Calu3 (cell line): ENCODE measurements at regions not wholly inside any gene's neighbourhood (a gene's known extent, or its start where the extent isn't known, plus 50 kb on each side); places are given as distances from the start of the nearest gene placed in this dataset.

Experiments used
- BruUV-seq: library from RNA; stranded (reverse); fragments of 400-500 nt; replicated peaks from 2 replicates; lab custom pipeline; 2021; lab: Mats Ljungman, UMichigan
- CTCF ChIA-PET: fragments of 300-600 bp; sonication (Branson Sonifier 250); formaldehyde crosslinking; loops from one replicate; lab custom pipeline; 2022; ENCODE audit warnings: antibody characterized with exemption; lab: Charles Lee
- DNase-seq: peaks from one replicate; pipeline ENCODE4 v3.0.0; 2022
- H3K27ac Mint-ChIP-seq: one replicate; pipeline ENCODE4 v1.8.0; 2022; ENCODE audit warnings: mixed read lengths; ENCODE audit not compliant: unreplicated experiment
- H3K27me3 Mint-ChIP-seq: one replicate; pipeline ENCODE4 v1.8.0; 2022; ENCODE audit warnings: mixed read lengths; ENCODE audit not compliant: unreplicated experiment
- H3K36me3 Mint-ChIP-seq: one replicate; pipeline ENCODE4 v1.8.0; 2022; ENCODE audit warnings: mild to moderate bottlenecking, moderate library complexity, mixed read lengths; ENCODE audit not compliant: insufficient read depth, unreplicated experiment
- H3K4me1 Mint-ChIP-seq: one replicate; pipeline ENCODE4 v1.8.0; 2022; ENCODE audit warnings: mild to moderate bottlenecking, low read depth, mixed read lengths; ENCODE audit not compliant: unreplicated experiment
- H3K4me3 Mint-ChIP-seq: one replicate; pipeline ENCODE4 v1.8.0; 2022; ENCODE audit warnings: mild to moderate bottlenecking, low read depth, moderate library complexity, mixed read lengths; ENCODE audit not compliant: unreplicated experiment
- H3K9me3 Mint-ChIP-seq: one replicate; pipeline ENCODE4 v1.8.0; 2022; ENCODE audit warnings: low read depth, mixed read lengths; ENCODE audit not compliant: unreplicated experiment
- CTCF ChIP-seq: fragments of 200-600 bp; IDR thresholded peaks from one replicate; pipeline ENCODE4 v1.8.0; 2022; ENCODE audit warnings: antibody characterized with exemption; ENCODE audit not compliant: unreplicated experiment
- intact Hi-C: fragments of 100-400 bp; cut with micrococcal nuclease; formaldehyde crosslinking; loops from one replicate; pipeline ENCODE4 v1.10.0; 2022; ENCODE audit not compliant: unreplicated experiment

- intact Hi-C loops, result loop anchor here (10.0 kb wide), 1 partner anchor 879 kb away; no protein-coding TSS in a partner anchor
Observed at GRCh38 chr4:130233377-130234047, 1137.6 kb downstream of the C4orf33 start.

GRCh38 chr4:130238121-130238520 is 1142.2 kb downstream of the C4orf33 start:
- Mint-ChIP-seq H3K27ac (no peak overlapping the region), H3K36me3 (no peaks in the 10 kb centered on the region), H3K9me3 (no peaks in the 10 kb centered on the region), H3K4me1 (no peaks in the 10 kb centered on the region), H3K27me3 (no peaks in the 10 kb centered on the region), H3K4me3 (no peak overlapping the region)
- CTCF ChIA-PET, result no interaction called here
- no TSS peak for BruUV-seq
- intact Hi-C loops, result loop anchor here (10.0 kb wide), 1 partner anchor 883 kb away; no protein-coding TSS in a partner anchor
- no peak for TF ChIP-seq CTCF
- no peak for DNase-seq

More at GRCh38 chr4:130233377-130234047, 1137.6 kb downstream of the C4orf33 start:
- no peak for DNase-seq
- CTCF ChIA-PET, result no interaction called here
- Mint-ChIP-seq H3K9me3 (no peaks in the 10 kb centered on the region), H3K36me3 (no peaks in the 10 kb centered on the region), H3K4me3 (peak overlapping the region; percentile 31), H3K27ac (peak overlapping the region; percentile 35), H3K4me1 (no peaks in the 10 kb centered on the region), H3K27me3 (no peaks in the 10 kb centered on the region)
- no peak for TF ChIP-seq CTCF
- BruUV-seq, result no TSS peak

GRCh38 chr4:130249002-130249401 is 1153.0 kb downstream of the C4orf33 start:
- intact Hi-C loops, result no loop called here
- no TSS peak for BruUV-seq
- CTCF ChIA-PET, result no interaction called here
- no peaks in the 10 kb centered on the region for H3K36me3 Mint-ChIP-seq
- no peaks in the 10 kb centered on the region for H3K4me1 Mint-ChIP-seq
- H3K27me3 Mint-ChIP-seq, result no peaks in the 10 kb centered on the region
- H3K27ac Mint-ChIP-seq, result no peak overlapping the region
- no peak overlapping the region for H3K4me3 Mint-ChIP-seq
- DNase-seq, result no peak
- TF ChIP-seq CTCF, result no peak
- H3K9me3 Mint-ChIP-seq, result no peaks in the 10 kb centered on the region

- H3K4me1 Mint-ChIP-seq, result no peaks in the 10 kb centered on the region
- BruUV-seq, result no TSS peak
- CTCF ChIA-PET, result no interaction called here
- no peak overlapping the region for H3K4me3 Mint-ChIP-seq
- no peak for DNase-seq
- H3K9me3 Mint-ChIP-seq, result no peaks in the 10 kb centered on the region
- intact Hi-C loops, result no loop called here
- no peaks in the 10 kb centered on the region for H3K36me3 Mint-ChIP-seq
- H3K27me3 Mint-ChIP-seq, result no peaks in the 10 kb centered on the region
- no peak for TF ChIP-seq CTCF
- H3K27ac Mint-ChIP-seq, result no peak overlapping the region
Observed at GRCh38 chr4:130257271-130257670, 1161.3 kb downstream of the C4orf33 start.
